SK-N-MC (cell line): ENCODE measurements at regions not wholly inside any gene's neighbourhood (a gene's known extent, or its start where the extent isn't known, plus 50 kb on each side); places are given as distances from the start of the nearest gene placed in this dataset.

ENCODE experiments used
- EZH2 ChIP-seq: fragments of 200-600 bp; sonication (generic); IDR thresholded peaks from one replicate; pipeline ENCODE4 v1.6.1; 2017; ENCODE audit warnings: antibody characterized with exemption
- FOXP2 ChIP-seq: optimal IDR thresholded peaks from 2 replicates; pipeline ENCODE3; 2011; ENCODE audit warnings: mild to moderate bottlenecking, moderate library complexity; ENCODE audit not compliant: insufficient read depth; ENCODE audit errors: extremely low read length, control extremely low read depth
- POLR2AphosphoS5 ChIP-seq: IDR thresholded peaks from 2 replicates; pipeline ENCODE4 v1.6.1; 2012; ENCODE audit warnings: mild to moderate bottlenecking, low read depth, low read length, borderline replicate concordance

DNA sequence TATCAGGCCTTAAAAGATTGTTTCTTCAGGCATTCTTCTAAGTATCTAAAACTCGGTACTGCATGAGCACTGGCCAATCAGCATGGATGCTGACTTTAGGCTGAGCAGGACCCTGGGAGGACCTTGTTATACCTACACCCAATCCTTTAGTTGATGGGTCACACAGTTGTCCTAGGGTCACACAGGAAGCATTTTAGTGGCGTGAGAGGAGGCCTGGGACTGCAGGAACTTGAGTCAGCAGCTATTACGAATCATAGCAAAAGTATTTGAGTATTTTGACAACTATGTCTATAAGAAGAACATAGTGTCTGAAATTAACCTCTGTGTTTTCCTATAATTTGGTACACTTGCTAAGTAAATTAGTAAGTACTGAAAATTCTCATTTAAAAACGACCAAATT lies 741.4 kb downstream of the HACE1 start:
- TF ChIP-seq EZH2 (no peak), POLR2AphosphoS5 (no peak), FOXP2 (no peak)
